NCI-H526 (cell line): ENCODE measurements at regions not wholly inside any gene's neighbourhood (a gene's known extent, or its start where the extent isn't known, plus 50 kb on each side); places are given as distances from the start of the nearest gene placed in this dataset.
"Not testable (repeated sequence)": the region's sequence is repeated elsewhere in the genome, so short reads cannot be mapped to it uniquely, and the experiment has no call there.

Experiments
- DNase-seq, 2 experiments: peaks; one replicate each; lab custom pipeline; 2025; lab: John Stamatoyannopoulos, UW

- peak in 1 of 2 experiments; percentile 46 for DNase-seq
These were observed 251.1 kb upstream of the TBX18 start for GRCh38 chr6:85015396-85015990.

DNA sequence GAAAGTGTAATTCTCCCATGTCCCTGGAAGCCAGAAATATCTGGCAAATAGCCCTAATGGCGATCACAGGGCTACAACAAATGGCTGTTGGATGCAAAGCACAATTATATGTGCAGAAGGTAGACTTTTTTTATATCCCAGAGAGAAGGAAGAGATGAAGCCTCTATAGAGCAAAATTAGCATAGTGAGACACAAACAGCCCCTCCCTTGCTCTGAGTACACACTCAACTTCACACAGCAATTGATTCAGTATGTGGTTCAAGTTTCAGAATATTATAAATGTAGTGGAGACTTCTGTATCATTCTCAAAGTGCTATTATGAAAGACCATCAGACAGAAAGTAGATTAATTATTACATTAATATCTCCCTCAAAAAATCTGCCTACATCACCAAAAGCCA is 246.5 kb upstream of the TBX18 start:
- DNase-seq = no peak

GRCh38 chr6:85008296-85009009 is 244.1 kb upstream of the TBX18 start:
- no peak for DNase-seq

DNA sequence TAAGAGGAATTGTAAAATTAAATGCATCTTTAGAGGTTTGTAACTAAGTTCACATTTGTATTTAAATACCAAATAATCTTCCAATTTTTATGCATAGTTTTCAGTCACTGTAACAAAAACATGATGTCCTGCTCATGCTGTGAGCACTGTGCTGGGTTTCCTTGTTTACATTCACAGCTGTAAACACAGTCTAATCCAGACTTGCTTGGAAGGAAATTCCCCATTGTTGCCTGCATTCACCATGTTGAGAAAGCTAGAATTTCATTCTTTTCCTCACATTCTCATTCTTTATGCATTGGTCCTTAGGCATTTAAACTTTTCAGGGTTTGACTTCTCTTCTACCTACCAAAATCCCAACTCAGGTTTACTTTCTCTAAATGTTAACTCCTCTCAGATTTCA is 242.0 kb upstream of the TBX18 start:
- DNase-seq = no peak

- no peak for DNase-seq
These were observed 241.1 kb upstream of the TBX18 start for GRCh38 chr6:85005494-85005893.

DNA sequence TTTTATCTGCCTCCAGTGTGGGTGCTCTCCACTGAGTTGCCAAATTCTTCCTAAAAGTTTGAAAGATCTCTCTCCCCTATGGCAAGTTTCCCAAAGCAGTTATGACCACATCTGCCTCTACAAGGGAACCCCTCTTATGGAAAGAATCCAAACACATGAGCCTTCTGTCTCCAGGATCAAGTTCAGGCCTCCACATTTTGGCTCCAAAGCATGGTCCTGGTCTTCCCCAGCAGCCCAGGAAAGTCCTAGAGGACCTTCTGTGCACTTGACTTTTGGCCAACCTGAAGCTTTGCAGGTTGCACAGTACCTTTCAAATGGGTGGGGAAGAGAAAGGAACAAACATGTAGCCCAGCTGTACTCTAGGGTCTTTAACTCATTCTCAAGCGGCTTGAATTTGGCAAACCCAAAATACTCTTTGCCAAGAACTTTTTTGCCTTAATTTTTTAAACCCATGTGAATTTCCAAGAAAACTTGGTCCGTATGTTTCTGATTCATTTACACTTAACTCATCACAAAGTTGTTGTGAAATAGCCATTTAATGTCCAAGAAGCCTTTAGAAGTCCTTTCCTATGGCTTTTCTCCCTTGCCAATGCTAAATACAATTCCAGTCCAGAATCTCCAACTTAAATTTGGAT is 240.1 kb upstream of the TBX18 start:
- DNase-seq = no peak

DNA sequence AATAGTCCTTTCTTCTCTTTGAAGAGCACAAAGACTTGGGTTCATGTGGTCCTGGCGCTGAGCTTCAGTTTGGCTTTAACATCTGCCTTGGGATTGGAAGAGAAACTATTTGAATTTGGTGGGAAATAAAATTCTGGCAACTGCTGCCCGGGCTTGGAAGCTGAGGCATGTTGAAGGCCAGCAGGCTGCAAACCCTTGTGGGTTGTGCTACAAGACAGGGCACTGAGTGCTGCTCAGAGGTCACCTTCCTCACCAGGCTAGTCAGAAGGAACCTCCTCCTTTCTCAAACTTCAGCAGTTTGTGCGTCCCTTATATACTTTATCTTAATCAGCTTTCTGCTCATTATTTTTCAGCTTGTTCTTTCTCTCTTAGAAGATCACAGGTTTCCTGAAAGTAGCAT is 238.4 kb upstream of the TBX18 start:
- DNase-seq = no peak

- no peak for DNase-seq
These were observed 235.6 kb upstream of the TBX18 start for GRCh38 chr6:85000001-85000400.

DNA sequence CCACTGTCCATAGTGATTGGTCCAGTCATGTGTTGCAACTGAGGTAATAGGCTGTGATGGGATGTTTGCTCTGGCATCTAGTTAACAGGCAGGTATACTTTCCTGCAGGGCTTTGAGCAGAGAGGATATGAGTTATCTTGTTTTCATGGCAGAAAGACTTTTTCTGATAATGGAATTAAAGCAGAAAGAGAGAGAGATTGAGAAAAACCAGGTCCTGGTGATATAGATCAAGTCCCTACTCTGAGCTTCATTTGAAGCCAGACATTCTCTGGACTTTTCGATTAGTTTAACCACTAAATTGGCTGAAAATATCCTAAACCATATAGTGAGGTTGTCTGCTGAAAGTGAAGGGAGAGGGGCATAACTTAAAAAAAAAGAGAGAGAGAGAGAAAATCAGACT is 233.8 kb upstream of the TBX18 start:
- DNase-seq = no peak

DNA sequence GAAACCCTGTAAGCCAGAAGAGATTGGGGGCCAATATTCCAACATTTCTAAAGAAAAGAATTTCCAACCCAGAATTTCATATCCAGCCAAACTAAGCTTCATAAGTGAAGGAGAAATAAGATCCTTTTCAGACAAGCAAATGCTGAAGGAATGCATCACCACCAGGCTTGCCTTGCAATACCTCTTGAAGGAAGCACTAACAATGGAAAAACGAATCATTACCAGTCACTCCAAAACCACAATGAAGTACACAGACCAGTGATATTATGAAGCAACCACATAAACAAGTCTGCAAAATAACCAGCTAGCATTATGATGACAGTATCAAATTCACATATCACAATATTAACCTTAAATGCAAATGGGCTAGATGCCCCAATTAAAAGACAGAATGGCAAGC is 224.4 kb upstream of the TBX18 start:
- not testable (repeated sequence) for DNase-seq

DNA sequence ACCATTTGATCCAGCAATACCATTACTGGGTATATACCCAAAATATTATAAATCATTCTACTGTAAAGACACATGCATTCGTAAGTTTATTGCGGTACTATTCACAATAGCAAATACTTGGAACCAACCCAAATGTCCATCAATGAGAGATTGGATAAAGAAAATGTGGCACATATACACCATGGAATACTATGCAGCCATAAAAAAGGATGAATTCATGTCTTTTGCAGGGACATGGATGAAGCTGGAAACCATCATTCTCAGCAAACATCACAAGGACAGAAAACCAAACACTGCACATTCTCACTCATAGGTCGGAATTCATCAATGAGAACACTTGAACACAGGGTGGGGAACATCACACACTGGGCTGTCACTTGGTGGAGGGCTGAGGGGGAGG is 221.1 kb upstream of the TBX18 start:
- DNase-seq = not testable (repeated sequence)

DNA sequence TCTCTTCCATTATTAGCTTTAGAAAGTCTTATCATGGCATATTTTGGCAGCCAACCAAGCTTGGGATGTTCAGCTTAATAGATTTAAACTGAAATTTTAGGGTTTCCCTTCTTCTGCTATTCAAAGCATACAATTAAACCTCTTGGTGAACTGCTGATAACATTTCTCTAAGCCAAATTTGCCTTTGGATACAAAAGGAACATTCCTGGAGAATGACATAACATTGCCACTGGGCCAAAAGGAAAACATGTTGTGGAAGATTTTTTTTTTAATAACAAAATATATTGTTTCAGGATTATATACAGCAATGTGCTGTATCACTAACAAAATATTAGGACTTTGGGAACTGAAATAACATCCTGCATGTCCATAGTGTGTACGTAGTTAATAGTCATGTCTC is 215.1 kb upstream of the TBX18 start:
- DNase-seq = no peak

DNA sequence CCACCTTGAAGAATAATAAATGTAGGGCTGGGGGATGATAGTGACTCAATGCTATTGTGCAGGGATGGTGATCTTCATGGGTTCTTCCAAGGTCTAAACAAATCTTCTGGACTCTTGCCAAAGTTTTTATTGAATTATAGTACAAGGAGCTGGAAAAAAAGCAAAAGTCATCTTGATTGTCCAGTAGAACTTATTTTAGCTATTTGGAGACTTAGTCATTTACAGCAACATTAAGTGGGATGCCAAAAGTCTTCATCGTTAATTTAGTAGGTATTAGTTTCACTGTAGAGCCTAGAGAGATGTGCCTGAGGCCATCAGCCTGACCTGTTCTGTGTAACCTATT is 212.9 kb upstream of the TBX18 start:
- DNase-seq = no peak

GRCh38 chr6:84976526-84977362 is 212.3 kb upstream of the TBX18 start:
- DNase-seq = no peak

- DNase-seq = no peak
These were observed 210.9 kb upstream of the TBX18 start for GRCh38 chr6:84975316-84975715.

GRCh38 chr6:84973606-84974005 is 209.2 kb upstream of the TBX18 start:
- DNase-seq = no peak

GRCh38 chr6:84967965-84968364 is 203.6 kb upstream of the TBX18 start:
- DNase-seq = no peak

DNA sequence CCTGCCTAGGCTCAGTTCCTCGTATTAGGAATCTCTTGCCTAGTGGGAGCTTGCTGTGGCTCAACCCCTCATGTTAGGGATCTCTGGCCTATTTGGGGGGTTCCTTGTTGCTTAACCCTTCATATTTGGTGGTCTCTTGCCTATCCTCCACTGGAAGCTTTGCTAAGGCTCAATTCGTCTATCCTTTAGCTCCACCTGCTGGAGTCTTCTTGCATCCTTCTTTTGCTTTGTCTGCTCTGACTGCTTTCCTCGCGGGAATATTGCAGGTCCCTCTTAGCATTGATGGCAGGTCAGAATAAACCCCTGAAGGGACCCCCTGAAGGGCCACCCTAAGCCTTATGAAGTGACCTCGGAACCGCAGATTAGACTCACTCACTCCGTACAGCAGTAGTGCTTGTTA is 203.0 kb upstream of the TBX18 start:
- peak; percentile 12 to 70 for DNase-seq

DNA sequence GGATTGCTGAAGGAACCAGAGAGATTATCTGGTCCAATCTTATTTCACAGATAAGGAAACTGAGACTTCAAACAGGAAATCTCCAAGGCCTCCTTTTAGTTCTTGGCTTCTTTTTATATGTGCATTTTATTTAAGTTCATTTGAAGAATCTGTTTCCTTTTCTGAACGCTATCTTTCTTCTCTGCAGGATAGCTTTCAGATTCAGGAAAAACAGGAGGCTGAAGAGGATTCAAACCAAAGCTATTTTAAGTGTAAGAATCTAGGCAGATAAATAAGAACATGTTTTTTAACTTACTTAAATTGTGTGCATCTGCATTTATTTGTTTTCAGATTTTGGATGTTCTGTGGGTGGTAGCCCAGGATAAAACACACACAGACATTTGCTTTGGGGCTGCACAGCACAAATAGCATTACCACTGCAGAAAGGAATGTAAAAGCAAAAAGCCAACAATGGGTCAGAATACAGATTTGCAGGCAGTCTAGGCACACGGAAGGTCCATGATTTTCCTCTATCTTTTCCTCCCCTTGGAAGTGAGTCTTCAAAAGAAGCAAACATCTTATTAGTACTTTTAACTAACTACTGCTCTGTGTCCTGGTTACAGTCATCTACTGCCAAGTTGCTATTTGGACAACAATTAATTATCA is 188.8 kb upstream of the TBX18 start:
- DNase-seq = no peak

GRCh38 chr6:84944926-84945325 is 180.5 kb upstream of the TBX18 start:
- not testable (repeated sequence) for DNase-seq

- no peak for DNase-seq
These were observed 179.5 kb upstream of the TBX18 start for GRCh38 chr6:84943905-84944304.

DNA sequence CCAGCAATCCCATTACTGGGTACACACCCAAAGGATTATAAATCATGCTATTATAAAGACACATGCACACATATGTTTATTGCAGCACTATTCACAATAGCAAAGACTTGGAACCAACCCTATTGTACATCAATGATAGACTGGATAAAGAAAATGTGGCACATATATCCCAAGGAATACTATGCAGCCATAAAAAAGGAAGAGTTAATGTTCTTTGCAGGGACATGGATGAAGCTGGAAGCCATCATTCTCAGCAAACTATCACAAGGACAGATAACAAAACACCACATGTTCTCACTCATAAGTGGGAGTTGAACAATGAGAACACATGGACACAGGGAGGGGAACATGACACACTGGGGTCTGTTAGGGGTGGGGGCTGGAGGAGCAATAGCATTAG is 177.2 kb upstream of the TBX18 start:
- not testable (repeated sequence) for DNase-seq
